WTC11 (cell line): ENCODE measurements at regions not wholly inside any gene's neighbourhood (a gene's known extent, or its start where the extent isn't known, plus 50 kb on each side); places are given as distances from the start of the nearest gene placed in this dataset.

Source experiments
- ATAC-seq: fragments of 200-7000 bp; cut with Tn5 transposase; 2 replicates; pipeline ENCODE4 v1.10.0; 2021; ENCODE audit warnings: mild to moderate bottlenecking, moderate library complexity
- CTCF ChIA-PET: fragments of 300-600 bp; sonication (Branson Sonifier 250); formaldehyde crosslinking; loops from one replicate; lab custom pipeline; 2021; ENCODE audit warnings: antibody characterized with exemption; lab: Charles Lee
- POLR2A ChIA-PET: fragments of 350-600 bp; sonication (Branson Sonifier 250); formaldehyde crosslinking; loops from one replicate; lab custom pipeline; 2021; ENCODE audit warnings: antibody characterized with exemption; lab: Charles Lee
- DNase-seq: peaks from one replicate; pipeline ENCODE4 v3.0.0; 2021; ENCODE audit warnings: low spot score
- H3K27ac Mint-ChIP-seq: 2 replicates; pipeline ENCODE4 v1.8.0; 2021; ENCODE audit warnings: mixed read lengths
- H3K27me3 Mint-ChIP-seq: 2 replicates; pipeline ENCODE4 v1.8.0; 2021; ENCODE audit warnings: low read depth, mild to moderate bottlenecking, moderate library complexity, mixed read lengths
- H3K36me3 Mint-ChIP-seq: 2 replicates; pipeline ENCODE4 v1.8.0; 2021; ENCODE audit warnings: mixed read lengths
- H3K4me1 Mint-ChIP-seq: 2 replicates; pipeline ENCODE4 v1.8.0; 2022; ENCODE audit warnings: mixed read lengths
- H3K4me3 Mint-ChIP-seq: 2 replicates; pipeline ENCODE4 v1.8.0; 2021; ENCODE audit warnings: mild to moderate bottlenecking, moderate library complexity, mixed read lengths
- H3K9me3 Mint-ChIP-seq: 2 replicates; pipeline ENCODE4 v1.8.0; 2021; ENCODE audit warnings: mixed read lengths
- ATF2 ChIP-seq: sonication (generic); formaldehyde crosslinking; IDR thresholded peaks from 2 replicates; pipeline ENCODE4 v1.8.1; 2022; ENCODE audit warnings: low read depth, missing genetic modification reagents, borderline replicate concordance
- E2F1 ChIP-seq: sonication (generic); formaldehyde crosslinking; IDR thresholded peaks from 2 replicates; pipeline ENCODE4 v1.8.0; 2022; ENCODE audit warnings: mild to moderate bottlenecking, missing genetic modification reagents
- JUN ChIP-seq: sonication (generic); formaldehyde crosslinking; IDR thresholded peaks from 2 replicates; pipeline ENCODE4 v1.8.0; 2023; ENCODE audit warnings: mild to moderate bottlenecking, missing genetic modification reagents
- KAT7 ChIP-seq: sonication (generic); formaldehyde crosslinking; IDR thresholded peaks from 2 replicates; pipeline ENCODE4 v1.8.1; 2023; ENCODE audit warnings: missing genetic modification reagents, mild to moderate bottlenecking, borderline replicate concordance
- NR3C1 ChIP-seq: sonication (generic); formaldehyde crosslinking; conservative IDR thresholded peaks from 2 replicates; pipeline ENCODE4 v1.8.1; 2023; ENCODE audit warnings: low read depth, mild to moderate bottlenecking, missing genetic modification reagents
- OVOL2 ChIP-seq: fragments of 250-450 bp; sonication (Bioruptor Pico); IDR thresholded peaks from 2 replicates; pipeline ENCODE4 v1.9.0; 2021; ENCODE audit warnings: mild to moderate bottlenecking, borderline replicate concordance
- SMAD3 ChIP-seq: sonication (generic); formaldehyde crosslinking; IDR thresholded peaks from 2 replicates; pipeline ENCODE4 v1.8.0; 2022; ENCODE audit warnings: missing genetic modification reagents, mild to moderate bottlenecking, borderline replicate concordance
- SP1 ChIP-seq: sonication (generic); formaldehyde crosslinking; conservative IDR thresholded peaks from 2 replicates; pipeline ENCODE4 v1.8.1; 2022; ENCODE audit warnings: missing genetic modification reagents
- USF1 ChIP-seq: sonication (generic); formaldehyde crosslinking; IDR thresholded peaks from 2 replicates; pipeline ENCODE4 v1.8.0; 2022; ENCODE audit warnings: mild to moderate bottlenecking, missing genetic modification reagents
- USF2 ChIP-seq: sonication (generic); formaldehyde crosslinking; IDR thresholded peaks from 2 replicates; pipeline ENCODE4 v1.8.1; 2023; ENCODE audit warnings: mild to moderate bottlenecking, missing genetic modification reagents, moderate library complexity
- ZBTB43 ChIP-seq: sonication (generic); formaldehyde crosslinking; IDR thresholded peaks from 2 replicates; pipeline ENCODE4 v1.8.1; 2023; ENCODE audit warnings: mild to moderate bottlenecking, missing genetic modification reagents
- ZNF121 ChIP-seq: sonication (generic); formaldehyde crosslinking; IDR thresholded peaks from 2 replicates; pipeline ENCODE4 v1.8.0; 2023; ENCODE audit warnings: missing genetic modification reagents
- ZNF219 ChIP-seq: sonication (generic); formaldehyde crosslinking; IDR thresholded peaks from 2 replicates; pipeline ENCODE4 v1.8.0; 2023; ENCODE audit warnings: missing genetic modification reagents, mild to moderate bottlenecking, borderline replicate concordance
- ZNF532 ChIP-seq: fragments of 250-450 bp; sonication (Bioruptor Pico); IDR thresholded peaks from 2 replicates; pipeline ENCODE4 v1.9.0; 2021; ENCODE audit warnings: mild to moderate bottlenecking, borderline replicate concordance
- ZSCAN18 ChIP-seq: fragments of 250-450 bp; sonication (Bioruptor Pico); IDR thresholded peaks from 2 replicates; pipeline ENCODE4 v2.1.2; 2022; ENCODE audit warnings: mild to moderate bottlenecking, moderate library complexity

GRCh38 chr21:35855484-35855883 lies 204.8 kb downstream of the SETD4 start:
- no peak overlapping the region for H3K27ac Mint-ChIP-seq
- ChIA-PET CTCF (no interaction called here), POLR2A (no interaction called here)
- ATAC-seq (no peak), DNase-seq (no peak)
- H3K4me1 Mint-ChIP-seq = no peaks in the 10 kb centered on the region
- no peaks in the 10 kb centered on the region for H3K27me3 Mint-ChIP-seq
- no peaks in the 10 kb centered on the region for H3K36me3 Mint-ChIP-seq
- TF ChIP-seq OVOL2 = no peak
- TF ChIP-seq SMAD3 (CRISPR knock-in tag) = no peak
- TF ChIP-seq, all 79 proteins: peak for 0
- Mint-ChIP-seq H3K9me3 (no peaks in the 10 kb centered on the region), H3K4me3 (no peak overlapping the region)

- ChIA-PET CTCF (no interaction called here), POLR2A (no interaction called here)
- no peak for DNase-seq
- no peaks in the 10 kb centered on the region for H3K9me3 Mint-ChIP-seq
- no peak overlapping the region for H3K4me3 Mint-ChIP-seq
- H3K27me3 Mint-ChIP-seq = no peaks in the 10 kb centered on the region
- H3K27ac Mint-ChIP-seq = no peak overlapping the region
- H3K4me1 Mint-ChIP-seq = no peaks in the 10 kb centered on the region
- no peak for ATAC-seq
- no peaks in the 10 kb centered on the region for H3K36me3 Mint-ChIP-seq
- TF ChIP-seq E2F1 (CRISPR knock-in tag) (no peak), JUN (CRISPR knock-in tag) (no peak), USF2 (CRISPR knock-in tag) (no peak), SP1 (CRISPR knock-in tag) (no peak), ZSCAN18 (CRISPR knock-in tag) (no peak), KAT7 (CRISPR knock-in tag) (no peak), ATF2 (no peak), ZNF121 (CRISPR knock-in tag) (no peak), ZNF532 (CRISPR knock-in tag) (no peak), ZBTB43 (CRISPR knock-in tag) (no peak), ZNF219 (CRISPR knock-in tag) (no peak), USF1 (CRISPR knock-in tag) (no peak), NR3C1 (CRISPR knock-in tag) (no peak)
- TF ChIP-seq, all 79 proteins: peak for 0
These were observed 206.0 kb downstream of the SETD4 start for GRCh38 chr21:35854281-35854680.
